Skeletal muscle cell (primary cell): ENCODE measurements at regions not wholly inside any gene's neighbourhood (a gene's known extent, or its start where the extent isn't known, plus 50 kb on each side); places are given as distances from the start of the nearest gene placed in this dataset.

Source experiments
- DNase-seq: peaks from one replicate; pipeline ENCODE4 v3.0.0-alpha.2; 2010; ENCODE audit warnings: low read depth
- H3K4me3 ChIP-seq: 2 replicates; pipeline ENCODE4 v1.5.1; 2011; ENCODE audit warnings: low read depth, mild to moderate bottlenecking, control low read depth, low read length, moderate library complexity

GRCh38 chr5:141800617-141801016, 77.6 kb downstream of the PCDH1 start:
- H3K4me3 ChIP-seq: no peak overlapping the region
- DNase-seq: no peak

- no peak for DNase-seq
- no peak overlapping the region for H3K4me3 ChIP-seq
These were observed 78.6 kb downstream of the PCDH1 start for GRCh38 chr5:141799507-141800167.

- H3K4me3 ChIP-seq: no peak overlapping the region
- no peak for DNase-seq
These were observed 80.8 kb downstream of the PCDH1 start for GRCh38 chr5:141797425-141797824.

GRCh38 chr5:141795421-141795820, 82.8 kb downstream of the PCDH1 start:
- DNase-seq: no peak
- H3K4me3 ChIP-seq: no peak overlapping the region

- no peak overlapping the region for H3K4me3 ChIP-seq
- DNase-seq: no peak
These were observed 84.3 kb downstream of the PCDH1 start for GRCh38 chr5:141793881-141794280.

GRCh38 chr5:141793403-141793802, 84.8 kb downstream of the PCDH1 start:
- DNase-seq: no peak
- H3K4me3 ChIP-seq: no peak overlapping the region

- no peak overlapping the region for H3K4me3 ChIP-seq
- DNase-seq: no peak
These were observed 87.6 kb downstream of the PCDH1 start for GRCh38 chr5:141790630-141791029.

- DNase-seq: no peak
- H3K4me3 ChIP-seq: no peak overlapping the region
These were observed 88.9 kb downstream of the PCDH1 start for GRCh38 chr5:141789330-141789729.

GRCh38 chr5:141788296-141788970, 89.8 kb downstream of the PCDH1 start:
- no peak overlapping the region for H3K4me3 ChIP-seq
- no peak for DNase-seq

GRCh38 chr5:141787376-141787775, 90.8 kb downstream of the PCDH1 start:
- no peak overlapping the region for H3K4me3 ChIP-seq

GRCh38 chr5:141786700-141787099, 91.5 kb downstream of the PCDH1 start:
- DNase-seq: no peak
- no peak overlapping the region for H3K4me3 ChIP-seq

More at GRCh38 chr5:141787376-141787775, 90.8 kb downstream of the PCDH1 start:
- no peak for DNase-seq

GRCh38 chr5:141785711-141786110, 92.5 kb downstream of the PCDH1 start:
- H3K4me3 ChIP-seq: no peak overlapping the region
- no peak for DNase-seq

- no peak for DNase-seq
- H3K4me3 ChIP-seq: no peak overlapping the region
These were observed 93.1 kb downstream of the PCDH1 start for GRCh38 chr5:141785135-141785534.

- H3K4me3 ChIP-seq: no peak overlapping the region
These were observed 93.7 kb downstream of the PCDH1 start for GRCh38 chr5:141784529-141784928.

GRCh38 chr5:141783947-141784296, 94.3 kb downstream of the PCDH1 start:
- no peak for DNase-seq
- no peak overlapping the region for H3K4me3 ChIP-seq

More at GRCh38 chr5:141784529-141784928, 93.7 kb downstream of the PCDH1 start:
- DNase-seq: no peak

- no peak for DNase-seq
- no peak overlapping the region for H3K4me3 ChIP-seq
These were observed 94.9 kb downstream of the PCDH1 start for GRCh38 chr5:141783005-141783946.

- no peak overlapping the region for H3K4me3 ChIP-seq
- DNase-seq: no peak
These were observed 96.3 kb downstream of the PCDH1 start for GRCh38 chr5:141781910-141782309.

GRCh38 chr5:141780952-141781781, 97.0 kb downstream of the PCDH1 start:
- no peak for DNase-seq
- no peak overlapping the region for H3K4me3 ChIP-seq

GRCh38 chr5:141780240-141780951, 97.8 kb downstream of the PCDH1 start:
- H3K4me3 ChIP-seq: no peak overlapping the region
- DNase-seq: no peak
